ENCODE measurements at regions not wholly inside any gene's neighbourhood (a gene's known extent, or its start where the extent isn't known, plus 50 kb on each side); places are given as distances from the start of the nearest gene placed in this dataset.

GRCh38 chr7:97578225-97578624, 153.7 kb upstream of the TAC1 start:
- intact Hi-C loops (cut with DNase I): no loop called here
- no peak for DNase-seq (ENCODE audit: low spot score)

- DNase-seq (ENCODE audit: low spot score): no peak
- intact Hi-C loops (cut with DNase I): no loop called here
Observed at GRCh38 chr7:97580205-97580604, 151.7 kb upstream of the TAC1 start.

- DNase-seq (ENCODE audit: low spot score): no peak
- intact Hi-C loops (cut with DNase I): no loop called here
Observed at GRCh38 chr7:97595439-97595838, 136.4 kb upstream of the TAC1 start.

- intact Hi-C loops (cut with DNase I): no loop called here
- no peak for DNase-seq (ENCODE audit: low spot score)
Observed at GRCh38 chr7:97601931-97602457, 129.9 kb upstream of the TAC1 start.

GRCh38 chr7:97620495-97620894, 111.4 kb upstream of the TAC1 start:
- intact Hi-C loops (cut with DNase I): no loop called here
- no peak for DNase-seq (ENCODE audit: low spot score)

GRCh38 chr7:97623333-97623732, 108.6 kb upstream of the TAC1 start:
- intact Hi-C loops (cut with DNase I): no loop called here
- DNase-seq (ENCODE audit: low spot score): no peak

- intact Hi-C loops (cut with DNase I): no loop called here
- DNase-seq (ENCODE audit: low spot score): no peak
Observed at GRCh38 chr7:97630116-97630515, 101.8 kb upstream of the TAC1 start.

GRCh38 chr7:97635622-97636021, 96.3 kb upstream of the TAC1 start:
- intact Hi-C loops (cut with DNase I): no loop called here

GRCh38 chr7:97639036-97639435, 92.8 kb upstream of the TAC1 start:
- intact Hi-C loops (cut with DNase I): no loop called here
- no peak for DNase-seq (ENCODE audit: low spot score)

More at GRCh38 chr7:97635622-97636021, 96.3 kb upstream of the TAC1 start:
- DNase-seq (ENCODE audit: low spot score): no peak

GRCh38 chr7:97659363-97660045, 72.4 kb upstream of the TAC1 start:
- no peak for DNase-seq (ENCODE audit: low spot score)
- intact Hi-C loops (cut with DNase I): no loop called here

- intact Hi-C loops (cut with DNase I): no loop called here
- no peak for DNase-seq (ENCODE audit: low spot score)
Observed at GRCh38 chr7:97667359-97667758, 64.5 kb upstream of the TAC1 start.

- DNase-seq (ENCODE audit: low spot score): no peak
- intact Hi-C loops (cut with DNase I): no loop called here
Observed at GRCh38 chr7:97671571-97671970, 60.3 kb upstream of the TAC1 start.

- intact Hi-C loops (cut with DNase I): no loop called here
Observed at GRCh38 chr7:97680622-97681021, 51.3 kb upstream of the TAC1 start.

More at GRCh38 chr7:97680622-97681021, 51.3 kb upstream of the TAC1 start:
- no peak for DNase-seq (ENCODE audit: low spot score)
